Gastroesophageal sphincter (tissue), 4 donors: ENCODE measurements at regions not wholly inside any gene's neighbourhood (a gene's known extent, or its start where the extent isn't known, plus 50 kb on each side); places are given as distances from the start of the nearest gene placed in this dataset.

Experiments used
- ATAC-seq: fragments of 150-250 bp; one replicate; pipeline ENCODE4 v1.9.1; 2016; ENCODE audit warnings: mild to moderate bottlenecking, moderate library complexity
- H3K27ac ChIP-seq, 4 donors: fragments of 200-600 bp; sonication (generic) in 3 of 4; 1 replicate in 3 of 4; 2 replicates in 1 of 4; pipeline ENCODE4 v1.5.1; 2016 to 2019
- H3K27me3 ChIP-seq: fragments of 200-600 bp; sonication (generic); one replicate; pipeline ENCODE4 v1.5.1; 2019
- H3K36me3 ChIP-seq, 2 donors: fragments of 200-600 bp; sonication (generic); one replicate each; pipeline ENCODE4 v1.5.1; 2019; ENCODE audit warnings: control low read depth in 1 of 2
- H3K4me1 ChIP-seq, 3 donors: fragments of 200-600 bp; sonication (generic); 1 replicate in 2 of 3; 2 replicates in 1 of 3; pipeline ENCODE4 v1.5.1; 2016 to 2019; ENCODE audit warnings: control low read depth in 2 of 3
- H3K4me3 ChIP-seq, 2 donors: fragments of 200-600 bp; sonication (generic); one replicate each; pipeline ENCODE4 v1.5.1; 2019; ENCODE audit warnings: mild to moderate bottlenecking in 1 of 2, moderate library complexity in 1 of 2
- H3K9me3 ChIP-seq, 3 donors: fragments of 200-600 bp; sonication (generic); one replicate each; pipeline ENCODE4 v1.5.1; 2017 to 2019; ENCODE audit warnings: control low read depth in 2 of 3
- EP300 ChIP-seq: sonication (generic); formaldehyde crosslinking; IDR thresholded peaks from one replicate; pipeline ENCODE4 v1.6.1; 2017; ENCODE audit warnings: antibody characterized with exemption, mild to moderate bottlenecking
- POLR2A ChIP-seq, 2 donors: fragments of 450-650 bp; IDR thresholded peaks; one replicate each; pipeline ENCODE4 v1.6.1; 2017; ENCODE audit warnings: antibody characterized with exemption in 2 of 2, mild to moderate bottlenecking in 2 of 2, moderate library complexity in 1 of 2
- POLR2AphosphoS5 ChIP-seq: sonication (generic); formaldehyde crosslinking; IDR thresholded peaks from one replicate; pipeline ENCODE4 v1.6.1; 2017; ENCODE audit warnings: antibody characterized with exemption
- WGBS, 2 donors: methylation state at CpG; one replicate each; pipeline ENCODE4 v1.1.5; 2018; ENCODE audit warnings: low coverage in 1 of 2; 5-methylcytosine and 5-hydroxymethylcytosine counted together
- TF ChIP-seq, protein P1 (sequence below), 4 experiments: fragments of 200-600 bp in 2 of 4; fragments of 450-650 bp in 2 of 4; sonication (generic) in 1 of 4; IDR thresholded peaks; one replicate each; pipeline ENCODE4 v1.5.1; 2017 to 2019; ENCODE audit warnings: antibody characterized with exemption in 4 of 4, mild to moderate bottlenecking in 2 of 4, moderate library complexity in 2 of 4

DNA sequence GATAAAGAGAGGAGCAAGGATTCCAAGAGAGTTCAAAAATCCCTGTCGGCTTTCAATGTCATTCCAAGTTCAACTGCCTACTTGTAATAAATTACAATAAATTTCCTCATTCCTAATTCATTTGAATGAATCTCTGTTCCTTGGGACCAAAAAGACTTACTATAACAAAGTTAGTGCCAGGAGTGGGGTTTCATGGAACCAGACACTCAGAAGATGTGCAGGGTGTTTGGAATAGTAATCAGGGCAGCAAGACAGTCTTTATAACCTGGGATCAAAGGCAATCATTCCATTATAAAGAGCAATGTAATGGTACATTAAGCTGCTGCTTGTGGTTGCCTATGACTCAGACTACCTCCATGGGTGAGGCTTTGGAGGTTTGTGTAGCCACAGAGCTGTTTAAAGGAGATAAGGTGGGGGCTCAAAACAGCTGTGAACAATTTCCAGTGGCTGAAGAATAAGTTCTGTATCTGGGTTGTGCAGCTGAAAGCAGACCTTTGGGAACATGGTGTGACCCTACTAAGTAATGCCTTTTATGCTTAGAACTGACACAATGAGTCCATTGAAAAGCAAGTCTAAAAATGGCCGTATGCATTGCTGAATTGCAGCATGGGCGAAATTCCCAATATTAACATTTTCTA is 159.9 kb downstream of the LINC00237 start:
- WGBS, 2 donors, result 58 to 65% methylated on average over 3 of the region's 3 CpGs
- H3K27ac ChIP-seq, result no peak overlapping the region

GRCh38 chr20:20941468-20941889 is 164.7 kb downstream of the LINC00237 start:
- no peak for ATAC-seq
- H3K27ac ChIP-seq, result no peak overlapping the region
- no peaks in the 10 kb centered on the region for H3K36me3 ChIP-seq
- TF ChIP-seq POLR2A (IDR thresholded peaks at IDR 0.05) (no peak), POLR2AphosphoS5 (no peak), EP300 (no peak)
- TF ChIP-seq, protein P1, sequence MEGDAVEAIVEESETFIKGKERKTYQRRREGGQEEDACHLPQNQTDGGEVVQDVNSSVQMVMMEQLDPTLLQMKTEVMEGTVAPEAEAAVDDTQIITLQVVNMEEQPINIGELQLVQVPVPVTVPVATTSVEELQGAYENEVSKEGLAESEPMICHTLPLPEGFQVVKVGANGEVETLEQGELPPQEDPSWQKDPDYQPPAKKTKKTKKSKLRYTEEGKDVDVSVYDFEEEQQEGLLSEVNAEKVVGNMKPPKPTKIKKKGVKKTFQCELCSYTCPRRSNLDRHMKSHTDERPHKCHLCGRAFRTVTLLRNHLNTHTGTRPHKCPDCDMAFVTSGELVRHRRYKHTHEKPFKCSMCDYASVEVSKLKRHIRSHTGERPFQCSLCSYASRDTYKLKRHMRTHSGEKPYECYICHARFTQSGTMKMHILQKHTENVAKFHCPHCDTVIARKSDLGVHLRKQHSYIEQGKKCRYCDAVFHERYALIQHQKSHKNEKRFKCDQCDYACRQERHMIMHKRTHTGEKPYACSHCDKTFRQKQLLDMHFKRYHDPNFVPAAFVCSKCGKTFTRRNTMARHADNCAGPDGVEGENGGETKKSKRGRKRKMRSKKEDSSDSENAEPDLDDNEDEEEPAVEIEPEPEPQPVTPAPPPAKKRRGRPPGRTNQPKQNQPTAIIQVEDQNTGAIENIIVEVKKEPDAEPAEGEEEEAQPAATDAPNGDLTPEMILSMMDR (IDR thresholded peaks at IDR 0.05), result no peak
- no peaks in the 10 kb centered on the region for H3K4me1 ChIP-seq
- peaks cover 0 to 17% (median 0%) of the 10 kb centered on the region in 3 donors for H3K9me3 ChIP-seq
- H3K27me3 ChIP-seq, result peaks cover 6% of the 10 kb centered on the region
- no peak overlapping the region for H3K4me3 ChIP-seq
- 34 to 64% methylated on average over 2 of the region's 2 CpGs for WGBS, 2 donors

More for the DNA sequence above, 159.9 kb downstream of the LINC00237 start:
- peaks cover 0 to 20% (median 0%) of the 10 kb centered on the region in 3 donors for H3K9me3 ChIP-seq
- H3K36me3 ChIP-seq, result no peaks in the 10 kb centered on the region
- H3K4me1 ChIP-seq, result no peaks in the 10 kb centered on the region
- no peak for TF ChIP-seq EP300
- TF ChIP-seq, protein P1 (IDR thresholded peaks at IDR 0.05), result no peak
- TF ChIP-seq POLR2AphosphoS5, result no peak
- no peak for TF ChIP-seq POLR2A (IDR thresholded peaks at IDR 0.05)
- H3K27me3 ChIP-seq, result peaks cover 1% of the 10 kb centered on the region
- ATAC-seq, result no peak
- H3K4me3 ChIP-seq, result no peak overlapping the region

DNA sequence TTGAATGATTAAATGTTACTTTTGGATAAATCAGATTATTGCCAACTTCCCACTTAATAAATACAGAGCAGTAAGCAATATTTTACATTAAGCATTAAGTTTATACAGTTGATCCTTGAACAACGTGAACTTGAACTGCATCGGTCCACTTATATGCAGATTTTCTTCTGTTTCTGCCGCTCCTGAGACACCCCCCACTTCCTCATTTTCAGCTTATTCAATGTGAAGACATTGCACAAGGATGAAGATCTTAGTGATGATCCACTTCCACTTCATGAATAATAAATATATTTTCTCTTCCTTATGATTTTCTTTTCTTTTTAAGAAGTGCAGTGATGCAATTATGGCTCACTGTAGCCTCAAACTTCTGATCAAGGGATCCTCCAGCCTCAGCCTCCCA is 167.2 kb downstream of the LINC00237 start:
- no peaks in the 10 kb centered on the region for H3K4me1 ChIP-seq
- H3K9me3 ChIP-seq, result no peaks in the 10 kb centered on the region
- no peak for ATAC-seq
- H3K27ac ChIP-seq, result no peak overlapping the region
- TF ChIP-seq POLR2A (IDR thresholded peaks at IDR 0.05) (no peak), EP300 (no peak)
- no peaks in the 10 kb centered on the region for H3K36me3 ChIP-seq
- peaks cover 6% of the 10 kb centered on the region for H3K27me3 ChIP-seq
- no peak overlapping the region for H3K4me3 ChIP-seq
- WGBS, 2 donors, result 64 to 78% methylated on average over 3 of the region's 3 CpGs

- 61 to 67% methylated on average over 3 to 4 of the region's 7 CpGs for WGBS, 2 donors
- TF ChIP-seq, protein P1 (IDR thresholded peaks at IDR 0.05), result no peak
- TF ChIP-seq POLR2A (IDR thresholded peaks at IDR 0.05), result no peak
- Histone ChIP-seq H3K9me3 (no peaks in the 10 kb centered on the region), H3K27me3 (peaks cover 6% of the 10 kb centered on the region), H3K27ac (no peak overlapping the region), H3K36me3 (no peaks in the 10 kb centered on the region), H3K4me3 (no peak overlapping the region), H3K4me1 (no peaks in the 10 kb centered on the region)
- no peak for ATAC-seq
These were observed 167.6 kb downstream of the LINC00237 start for GRCh38 chr20:20938599-20938998.

DNA sequence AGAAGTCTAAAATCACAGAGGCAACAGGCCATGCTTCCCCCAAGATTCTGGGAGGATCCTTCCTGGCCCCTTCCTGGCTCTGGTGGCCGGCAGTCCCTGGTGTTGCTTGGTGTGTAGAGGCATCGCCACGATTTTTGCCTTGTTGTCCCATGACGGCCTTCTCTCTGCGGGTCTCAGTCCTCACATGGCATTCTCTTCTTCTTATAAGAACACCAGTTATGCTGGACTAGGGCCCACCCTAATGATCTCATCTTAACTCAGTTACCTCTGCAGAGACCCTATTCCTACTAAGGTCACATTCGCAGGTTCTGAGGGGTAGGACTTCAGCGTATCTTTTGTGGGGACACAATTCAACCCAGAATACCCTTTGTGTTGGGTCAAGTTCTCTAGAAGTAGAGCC is 168.0 kb downstream of the LINC00237 start:
- WGBS, 2 donors, result 79 to 93% methylated on average over 3 to 6 of the region's 7 CpGs
- TF ChIP-seq POLR2AphosphoS5, result no peak
- TF ChIP-seq, protein P1 (IDR thresholded peaks at IDR 0.05), result no peak
- TF ChIP-seq POLR2A (IDR thresholded peaks at IDR 0.05), result no peak
- TF ChIP-seq EP300, result no peak
- H3K4me3 ChIP-seq, result no peak overlapping the region

More for the DNA sequence above, 168.0 kb downstream of the LINC00237 start:
- H3K36me3 ChIP-seq, result no peaks in the 10 kb centered on the region
- H3K9me3 ChIP-seq, result no peaks in the 10 kb centered on the region
- no peak for ATAC-seq
- no peak overlapping the region for H3K27ac ChIP-seq
- no peaks in the 10 kb centered on the region for H3K4me1 ChIP-seq
- peaks cover 6% of the 10 kb centered on the region for H3K27me3 ChIP-seq
